ENCODE measurements at regions not wholly inside any gene's neighbourhood (a gene's known extent, or its start where the extent isn't known, plus 50 kb on each side); places are given as distances from the start of the nearest gene placed in this dataset.

DNA sequence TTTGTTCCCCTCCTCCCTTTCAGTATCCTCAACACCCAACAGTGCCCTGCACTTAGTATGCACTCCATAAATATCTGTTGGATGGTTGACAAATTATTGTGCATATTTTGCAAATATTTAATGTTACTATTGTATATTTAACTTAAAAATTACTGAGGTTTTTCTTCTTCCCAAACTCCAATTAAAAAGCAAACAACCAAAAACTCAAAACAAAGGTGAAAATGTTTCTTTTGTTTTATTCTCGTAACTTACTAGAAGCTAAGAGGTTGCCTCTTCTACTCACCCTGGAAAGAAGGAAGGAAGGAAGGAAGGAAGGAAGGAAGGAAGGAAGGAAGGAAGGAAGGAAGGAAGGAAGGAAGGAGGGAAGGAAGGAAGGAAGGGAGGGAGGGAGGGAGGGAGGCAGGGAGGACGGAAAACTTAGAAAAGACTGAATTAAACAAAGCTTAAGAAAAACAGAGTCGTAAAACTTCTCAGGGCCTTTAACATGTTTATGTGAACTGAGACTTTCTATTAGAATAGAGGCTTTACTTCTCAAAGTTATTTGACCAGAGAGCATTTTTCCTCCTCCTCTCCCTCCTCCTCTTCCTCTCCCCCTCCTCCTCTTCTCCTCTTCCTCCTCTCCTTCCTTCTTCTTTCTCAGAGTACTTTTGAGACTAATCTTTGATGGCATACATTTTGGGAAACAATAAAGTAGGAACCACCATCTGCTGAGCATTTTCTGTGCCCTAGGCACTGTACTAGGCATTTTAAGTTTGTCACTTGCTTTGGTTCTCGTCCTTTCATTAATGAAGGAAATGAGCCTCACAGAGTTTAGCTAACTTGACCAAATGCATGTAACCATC is 396.6 kb upstream of the WWC1 start:
- no peak for DNase-seq

DNA sequence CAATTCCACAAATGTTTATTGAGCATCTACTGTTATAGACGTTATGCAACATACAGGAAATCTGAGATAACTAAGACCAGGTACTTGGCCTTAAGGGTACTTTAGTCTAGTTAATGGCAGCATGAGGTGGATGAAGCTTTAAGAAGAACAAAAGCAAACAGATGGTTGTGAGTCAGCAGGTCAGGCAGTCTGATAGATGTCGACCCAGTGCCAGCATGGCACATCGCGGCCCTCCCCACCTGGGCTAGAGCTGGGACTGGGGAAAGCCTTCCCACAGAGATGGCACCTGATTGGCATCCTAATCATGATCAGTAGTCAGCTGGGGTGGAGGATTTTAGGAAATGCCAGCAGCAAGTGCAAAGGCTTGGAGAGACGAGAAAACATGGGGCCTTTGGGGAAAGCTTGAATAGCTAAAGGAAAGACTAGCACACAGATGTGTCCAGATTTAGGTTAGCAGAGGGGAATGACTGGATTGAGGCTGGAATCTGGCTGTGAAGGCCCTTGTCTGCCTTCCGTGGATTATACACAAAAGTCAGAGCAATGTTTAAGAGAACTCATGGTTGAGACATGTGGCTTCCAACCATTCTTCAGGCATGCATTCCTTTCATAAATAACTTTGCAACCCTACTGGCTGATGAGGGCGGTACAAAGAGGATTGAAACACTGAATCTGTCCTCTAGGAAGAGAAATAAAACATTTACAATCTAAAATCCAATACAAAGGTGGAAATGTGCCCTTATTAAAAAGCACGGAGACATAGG is 395.4 kb upstream of the WWC1 start:
- DNase-seq: no peak

DNA sequence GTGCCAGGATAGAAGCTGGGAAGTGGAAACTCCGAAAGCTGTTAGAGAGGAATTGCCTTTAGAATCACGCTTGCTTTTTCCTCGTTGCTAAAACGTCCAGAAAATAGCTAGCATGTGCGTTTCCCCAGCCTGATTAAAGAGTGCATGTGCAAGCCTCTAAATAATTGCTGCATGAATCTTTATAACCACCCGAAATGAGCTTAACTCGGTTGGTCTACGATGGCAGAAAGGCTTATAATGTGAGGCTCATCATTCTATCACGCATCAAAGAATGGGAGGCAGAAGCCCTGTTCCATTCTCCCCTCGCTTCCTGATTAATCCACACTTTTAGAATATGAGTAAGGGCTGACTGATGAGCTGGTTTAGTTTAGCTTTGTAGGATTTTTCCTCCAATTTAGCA is 394.6 kb upstream of the WWC1 start:
- no peak for DNase-seq

DNA sequence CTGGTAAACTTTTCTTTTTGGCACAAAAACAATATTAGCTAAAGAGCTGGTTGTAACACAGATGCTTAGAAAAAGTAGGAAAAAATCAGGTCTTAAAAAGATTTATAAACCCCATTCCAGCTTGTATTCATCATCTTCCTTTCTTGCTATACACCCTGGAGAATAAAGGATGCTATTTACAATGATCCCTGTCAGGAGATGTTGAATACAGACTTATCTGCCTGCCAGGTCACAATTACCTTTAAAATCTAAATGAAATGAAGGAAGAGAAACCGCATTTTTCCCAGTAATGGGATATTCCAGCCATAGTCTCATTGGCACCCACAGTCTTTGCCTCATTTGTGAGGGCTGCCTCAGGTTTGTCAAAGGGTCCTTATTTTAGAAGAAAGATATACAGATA is 394.1 kb upstream of the WWC1 start:
- no peak for DNase-seq

DNA sequence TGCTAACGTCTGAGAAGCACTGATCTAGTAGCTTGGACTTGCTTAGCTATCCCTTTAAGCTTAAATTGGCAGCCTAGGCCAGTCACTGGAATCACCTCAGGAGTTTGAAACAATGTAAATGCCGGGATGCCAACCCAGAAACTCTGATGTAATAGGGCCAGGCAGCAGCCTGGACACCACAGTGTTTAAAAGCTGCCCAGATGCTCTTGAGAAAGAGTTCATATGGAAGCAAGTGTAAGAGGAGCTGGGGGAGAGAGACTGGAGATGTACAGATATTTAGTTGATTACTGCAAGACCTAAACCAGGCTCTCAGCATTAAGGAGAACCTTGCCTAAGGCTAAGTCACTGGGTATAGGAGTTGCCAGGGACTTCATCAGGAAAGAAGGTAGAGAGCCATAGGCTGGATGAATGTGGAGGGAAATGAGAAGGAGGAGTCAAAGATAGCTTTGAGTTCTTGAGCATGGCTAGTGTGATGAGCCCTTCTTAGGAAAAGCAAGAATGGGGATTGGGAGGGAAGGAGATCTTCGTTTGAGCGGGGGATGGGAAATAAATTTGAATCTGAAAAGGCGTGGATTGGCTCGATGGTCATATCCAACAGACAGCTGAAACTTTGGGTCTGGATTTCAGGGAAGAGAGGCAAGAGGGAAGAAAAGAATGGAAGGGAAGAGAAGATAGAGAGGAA is 392.9 kb upstream of the WWC1 start:
- no peak for DNase-seq

DNA sequence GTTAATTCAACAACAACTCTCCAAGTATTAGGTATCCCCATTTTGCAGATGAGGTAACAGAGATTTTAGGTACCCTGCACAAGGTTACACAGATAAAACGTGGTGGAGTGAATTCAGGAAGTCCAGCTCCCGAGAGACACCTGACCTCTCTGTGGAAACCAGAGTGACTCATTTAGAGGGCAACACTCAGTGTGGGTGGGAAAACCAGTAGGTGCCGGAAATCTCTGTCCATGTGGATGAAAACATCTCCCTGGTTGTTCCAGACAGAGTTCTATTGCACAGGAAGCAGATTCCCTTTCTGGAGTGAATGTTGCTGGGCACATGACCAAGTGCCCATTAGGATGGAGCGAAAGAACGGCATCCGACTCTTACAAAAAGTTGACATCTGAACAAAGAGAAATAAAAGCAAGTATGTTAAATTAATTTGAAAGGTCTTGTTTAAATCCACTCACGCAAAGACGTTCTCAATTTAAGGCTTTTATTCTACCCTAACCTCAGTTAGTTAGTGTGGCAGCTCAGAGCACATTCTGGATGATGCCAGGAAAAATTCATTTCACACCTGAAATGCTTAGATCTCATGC is 391.9 kb upstream of the WWC1 start:
- DNase-seq: no peak

DNA sequence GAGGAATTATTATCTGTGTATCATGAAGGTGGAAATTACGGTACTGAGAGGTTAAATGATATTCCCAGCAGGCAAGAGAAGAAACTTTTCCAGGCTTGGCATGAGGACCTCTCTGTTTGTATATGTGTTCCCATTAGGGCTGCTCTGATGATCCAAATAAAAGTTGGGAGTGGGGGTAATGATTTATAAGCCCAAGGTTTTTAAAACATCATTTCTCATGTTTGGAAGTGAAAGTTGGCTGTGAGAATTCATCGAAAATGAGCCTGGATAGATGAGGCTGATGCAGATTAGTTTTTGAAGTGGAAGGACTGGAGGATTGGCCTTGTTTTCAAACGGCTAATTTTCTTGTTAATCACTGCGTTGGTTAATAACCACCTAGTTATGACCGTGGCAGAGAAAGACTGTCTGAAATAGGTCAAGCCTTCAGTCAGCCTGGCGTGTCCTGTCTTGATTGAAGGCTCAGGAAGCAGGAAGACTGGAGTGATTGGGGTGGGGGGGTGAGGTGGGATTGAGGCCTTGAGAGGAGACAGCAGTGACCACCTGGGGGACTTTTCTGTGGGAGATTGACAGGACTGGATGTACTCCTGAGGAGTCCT is 391.0 kb upstream of the WWC1 start:
- no peak for DNase-seq

DNA sequence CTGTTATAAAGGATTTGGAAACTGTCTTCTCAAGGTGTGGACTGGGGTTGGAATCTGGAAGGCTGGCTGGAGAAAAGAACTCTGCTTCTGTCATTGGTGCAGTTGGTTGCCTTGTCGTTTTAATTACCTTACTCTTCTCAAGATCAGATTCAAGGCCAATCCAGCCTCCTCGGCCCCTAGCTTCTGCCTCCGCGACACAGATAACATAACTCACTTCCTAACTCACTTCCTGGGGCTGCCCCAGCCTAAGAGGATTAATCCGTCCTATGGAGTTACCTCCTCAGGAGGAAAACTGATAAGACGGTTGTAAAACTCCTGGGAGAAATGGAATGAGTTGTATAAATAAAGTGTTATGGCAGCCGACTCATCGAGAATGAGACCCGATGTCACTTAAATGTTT is 389.1 kb upstream of the WWC1 start:
- DNase-seq: no peak

DNA sequence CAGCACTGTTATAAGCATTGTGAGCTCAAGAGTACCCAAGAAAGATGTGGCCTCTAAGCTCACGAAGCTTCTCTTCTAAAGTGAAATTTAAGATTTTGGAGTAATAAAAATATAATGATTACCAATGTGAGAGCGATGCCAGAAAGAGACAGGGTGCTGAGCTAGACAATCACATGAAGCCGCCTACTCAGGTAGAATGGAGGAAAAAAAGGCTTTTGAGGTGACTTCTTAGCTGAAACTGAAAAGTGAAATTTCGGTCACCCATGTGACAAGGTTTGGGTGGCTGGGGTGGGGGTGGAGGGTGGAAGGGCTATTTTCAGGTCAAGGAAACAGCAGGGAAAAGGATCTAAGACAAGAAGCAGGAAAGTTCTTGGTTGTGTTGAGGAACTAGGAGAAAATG is 388.2 kb upstream of the WWC1 start:
- no peak for DNase-seq

DNA sequence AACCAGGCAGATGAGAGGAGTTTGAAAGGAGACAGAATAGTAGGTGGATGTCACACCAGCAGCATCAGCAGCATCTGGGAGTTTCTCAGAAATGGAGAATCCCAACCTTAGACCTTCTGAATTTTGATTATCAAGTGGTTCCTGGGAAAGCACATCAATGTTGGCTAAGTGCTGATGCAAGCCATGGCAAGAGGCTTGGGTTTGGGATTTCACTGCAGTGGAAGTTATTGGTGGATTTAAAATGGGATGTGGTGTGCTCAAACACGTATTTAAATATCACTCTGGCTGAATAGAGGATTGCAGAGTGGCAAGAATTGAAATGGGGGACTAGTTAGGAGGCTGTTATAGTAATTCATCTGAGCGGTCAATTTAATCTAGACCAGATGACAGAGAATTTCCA is 387.8 kb upstream of the WWC1 start:
- DNase-seq: no peak

DNA sequence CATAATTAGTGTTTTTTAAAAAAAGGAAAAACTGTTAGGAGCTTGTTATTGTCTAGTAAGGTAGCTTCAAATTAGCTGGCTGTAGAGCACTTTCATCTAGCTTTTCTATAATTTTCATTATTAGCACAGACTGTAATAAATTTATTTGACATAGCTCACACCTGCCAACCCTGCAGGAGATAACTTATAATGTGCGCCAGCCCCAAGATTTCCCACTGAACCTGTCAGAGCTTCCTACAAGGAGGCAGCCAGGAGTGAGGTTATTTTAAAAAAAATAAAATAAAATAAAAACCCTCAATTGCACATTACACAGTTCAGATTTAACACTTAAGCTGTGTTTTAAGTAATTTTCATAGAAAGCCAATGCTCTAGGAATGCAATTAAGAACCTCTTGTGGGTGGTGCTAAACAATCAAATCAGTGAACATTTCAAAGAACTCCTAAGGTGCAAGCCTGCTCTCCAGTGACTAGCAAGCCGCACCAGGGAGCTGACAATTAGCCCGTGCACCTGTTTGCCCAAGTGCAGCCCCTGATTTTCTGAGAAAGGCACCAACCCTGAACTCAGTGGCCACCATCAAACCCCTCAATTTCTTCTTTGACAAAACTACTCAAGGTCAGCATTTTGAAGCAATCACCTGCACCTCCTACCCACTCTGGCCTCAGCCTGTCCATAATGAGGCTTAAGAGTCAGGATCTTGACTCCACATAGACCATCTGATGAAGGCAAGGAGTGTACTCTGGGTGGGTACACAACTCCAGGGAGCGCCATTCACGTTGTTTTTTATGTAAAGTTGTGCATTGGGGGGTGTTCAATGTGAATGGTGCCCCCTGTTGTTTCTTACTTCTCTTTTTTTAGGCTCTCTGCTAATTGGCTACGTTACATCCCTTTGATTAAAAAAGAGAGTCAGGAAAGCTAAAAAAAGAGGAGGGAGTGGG is 385.3 kb upstream of the WWC1 start:
- DNase-seq: no peak

DNA sequence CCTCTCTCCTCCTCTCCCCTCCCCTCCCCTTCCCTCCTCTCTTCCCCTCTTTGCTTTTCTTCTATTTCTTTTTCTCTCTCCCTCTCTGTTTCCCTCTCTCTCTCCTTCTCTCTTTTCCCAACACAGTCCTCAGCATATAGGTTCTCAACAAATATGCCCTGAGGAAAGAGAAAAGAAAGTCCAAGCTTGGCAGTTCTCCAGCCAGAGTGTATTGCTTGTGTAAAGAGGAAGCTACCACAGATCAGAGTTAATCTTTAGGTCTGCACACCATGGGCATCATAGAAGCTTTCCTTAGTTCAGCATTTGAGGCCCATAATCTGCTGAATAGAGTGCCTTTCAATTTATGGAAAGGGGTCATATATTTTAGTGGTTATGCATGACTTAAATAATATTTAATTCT is 382.8 kb upstream of the WWC1 start:
- no peak for DNase-seq

DNA sequence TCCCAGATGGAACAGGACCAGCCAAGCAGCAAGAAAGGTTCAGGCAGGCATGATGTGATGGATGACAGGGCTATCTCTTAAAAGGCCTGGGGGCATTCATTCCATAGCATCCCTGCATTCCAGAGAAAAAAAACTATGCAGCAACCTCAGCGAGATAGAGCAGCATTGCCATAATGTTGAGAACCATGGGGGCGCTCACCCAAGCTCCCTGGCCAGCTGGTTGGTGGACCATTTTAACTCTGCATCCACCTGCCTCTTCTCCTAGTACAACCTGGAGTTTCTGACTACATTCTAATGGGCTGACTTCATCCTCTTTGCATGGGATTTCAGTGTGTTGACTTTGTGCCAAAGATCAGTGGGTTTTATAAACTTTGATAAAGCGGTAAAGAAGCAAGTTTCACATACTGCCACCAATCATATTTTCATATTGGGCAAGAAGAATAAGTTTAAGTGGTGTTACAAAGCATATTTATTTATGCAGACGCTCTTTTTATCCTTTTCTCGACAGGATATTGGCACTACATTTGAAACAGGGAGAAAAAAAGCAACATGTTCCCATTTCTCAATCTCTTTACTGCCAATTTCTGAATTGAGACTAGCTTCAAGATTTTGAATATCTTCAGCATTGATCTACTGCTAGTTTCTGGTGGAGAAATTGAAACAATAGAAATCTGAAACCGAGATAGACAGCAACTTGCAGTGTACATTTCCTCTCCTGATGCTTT is 378.3 kb upstream of the WWC1 start:
- no peak for DNase-seq

DNA sequence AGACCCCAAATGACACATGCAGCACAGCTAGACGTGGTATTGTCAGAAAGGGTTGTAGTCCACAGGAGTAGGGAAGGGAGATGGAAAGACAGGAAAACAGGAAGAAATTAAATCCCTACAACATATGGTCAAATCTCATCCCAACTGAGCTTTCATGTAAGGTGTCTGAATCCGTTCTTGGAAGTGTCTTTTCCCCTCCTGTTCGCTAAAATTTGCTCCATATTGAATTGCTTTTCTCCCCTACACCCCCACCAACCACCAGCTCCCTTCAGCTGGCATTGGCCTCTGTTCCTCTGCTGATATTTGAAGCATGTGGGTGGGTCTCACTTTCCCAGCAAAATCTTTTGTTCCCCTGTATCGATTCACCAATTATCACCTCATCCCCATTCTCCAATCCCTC is 376.2 kb upstream of the WWC1 start:
- DNase-seq: no peak

DNA sequence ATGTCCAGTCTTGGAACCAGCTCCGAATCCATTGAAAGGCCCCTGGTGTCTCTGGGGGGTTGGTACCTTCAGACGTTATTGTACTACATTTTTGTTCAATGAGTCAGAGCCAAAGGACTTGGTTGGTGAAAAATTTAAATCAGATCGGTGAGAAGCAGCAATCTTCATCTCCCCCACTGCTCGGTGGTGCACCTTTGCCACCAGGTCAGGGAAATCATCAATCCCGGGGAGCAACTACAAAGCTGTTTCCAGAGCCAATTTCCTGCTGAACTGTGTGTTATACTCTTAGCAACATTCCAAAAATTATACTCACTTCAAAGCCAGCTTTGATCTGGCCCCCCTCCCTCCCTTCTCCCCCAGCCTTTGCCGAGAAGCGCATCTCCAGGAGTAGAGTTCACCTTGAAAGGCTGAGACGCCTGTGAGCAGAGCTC is 375.2 kb upstream of the WWC1 start:
- no peak for DNase-seq

DNA sequence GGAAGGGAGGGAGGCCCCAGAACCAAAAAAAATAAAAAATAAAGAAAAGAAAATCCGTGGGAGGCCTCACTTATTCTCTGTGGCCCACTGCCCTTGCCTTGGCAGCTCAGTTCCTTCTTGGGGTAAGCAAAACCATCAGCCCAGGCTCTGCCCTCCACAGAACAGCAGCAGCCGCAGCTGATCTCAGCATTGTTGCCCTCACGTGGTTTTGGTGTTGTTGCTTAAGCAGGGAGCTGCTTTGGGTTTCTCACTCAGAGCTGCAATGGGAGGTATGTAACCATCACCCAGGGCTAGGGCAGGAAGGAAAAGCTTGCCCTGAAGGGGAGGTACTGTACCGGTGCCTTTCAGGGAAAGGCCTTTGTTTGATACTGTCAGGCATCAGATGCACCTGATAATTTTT is 374.7 kb upstream of the WWC1 start:
- DNase-seq: no peak

DNA sequence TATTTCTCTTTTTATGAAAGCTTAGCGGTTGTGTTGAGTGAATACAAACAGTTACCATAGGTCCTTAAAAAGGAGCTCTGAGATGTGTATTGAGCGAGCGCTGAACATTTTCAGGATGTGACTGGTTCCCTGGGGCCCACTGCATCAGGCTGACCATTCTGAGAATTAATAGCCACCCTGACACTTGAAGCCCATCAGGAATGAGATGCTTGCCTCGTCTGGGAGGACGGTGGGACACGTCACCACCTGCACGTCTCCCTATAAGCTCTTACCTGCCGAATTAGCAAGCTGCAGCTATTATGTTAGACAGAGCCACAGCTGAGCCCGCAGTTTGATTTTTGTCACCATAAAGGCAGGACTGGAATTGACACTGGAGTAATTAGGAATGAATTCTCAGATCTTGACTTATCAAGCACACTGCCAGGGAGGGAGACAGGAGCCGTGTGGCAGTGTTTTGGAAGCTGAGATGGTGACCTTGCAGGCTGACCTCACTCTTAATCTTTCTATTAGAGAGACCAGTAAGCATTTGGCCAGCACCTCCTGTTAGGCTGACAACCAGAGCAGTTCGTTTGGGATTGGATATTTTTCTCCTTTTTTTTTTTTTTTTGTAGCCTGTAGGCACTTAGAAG is 373.1 kb upstream of the WWC1 start:
- DNase-seq: no peak

DNA sequence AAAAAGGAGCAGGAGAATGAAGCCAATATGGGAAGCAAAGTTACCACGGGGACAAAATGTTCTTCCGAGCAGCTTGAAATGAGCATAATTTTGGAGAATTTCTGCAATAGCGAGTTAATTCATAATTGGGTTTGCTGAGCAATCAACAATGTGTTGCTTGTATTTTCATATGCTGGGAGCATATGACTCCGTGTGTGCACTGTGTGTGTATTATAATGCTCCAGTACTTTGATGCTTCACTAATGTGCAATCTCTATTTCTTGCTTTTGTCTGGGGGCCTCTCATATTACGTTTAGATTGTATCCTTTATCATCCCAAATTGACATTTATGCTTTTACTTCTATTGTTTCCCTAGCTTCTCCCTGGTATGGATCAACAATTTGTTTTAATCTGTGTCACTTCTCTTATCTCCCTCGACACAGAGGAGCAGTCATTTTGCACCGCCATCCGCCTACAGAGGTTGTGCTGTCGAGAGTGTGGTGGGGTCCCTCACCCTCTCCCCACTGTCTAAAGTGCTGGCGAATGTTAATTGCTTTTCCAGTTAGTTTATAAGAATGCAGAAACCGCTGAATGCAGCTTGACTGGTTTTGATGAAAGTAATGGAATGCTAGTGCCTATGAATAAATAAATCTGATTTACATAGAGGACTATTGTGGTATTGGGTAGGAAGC is 372.5 kb upstream of the WWC1 start:
- DNase-seq: no peak

DNA sequence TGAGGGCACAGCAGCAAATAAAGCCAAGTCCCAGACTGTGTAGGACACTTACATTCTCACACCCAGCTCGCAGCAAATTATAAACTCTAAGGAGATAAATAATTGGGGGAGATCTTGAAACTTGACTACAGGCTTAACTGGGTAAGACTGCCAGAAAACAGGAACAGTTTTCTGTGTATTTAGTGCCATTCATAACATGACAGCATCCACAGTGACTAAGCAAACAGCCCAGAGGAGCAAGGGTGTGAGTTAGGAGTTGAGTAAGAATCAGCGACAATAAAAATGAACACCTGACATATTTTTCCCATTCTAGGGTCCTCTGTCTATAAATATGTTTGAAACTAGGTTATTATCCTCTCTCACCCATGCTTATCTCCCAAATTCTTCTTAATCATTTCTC is 370.9 kb upstream of the WWC1 start:
- no peak for DNase-seq

DNA sequence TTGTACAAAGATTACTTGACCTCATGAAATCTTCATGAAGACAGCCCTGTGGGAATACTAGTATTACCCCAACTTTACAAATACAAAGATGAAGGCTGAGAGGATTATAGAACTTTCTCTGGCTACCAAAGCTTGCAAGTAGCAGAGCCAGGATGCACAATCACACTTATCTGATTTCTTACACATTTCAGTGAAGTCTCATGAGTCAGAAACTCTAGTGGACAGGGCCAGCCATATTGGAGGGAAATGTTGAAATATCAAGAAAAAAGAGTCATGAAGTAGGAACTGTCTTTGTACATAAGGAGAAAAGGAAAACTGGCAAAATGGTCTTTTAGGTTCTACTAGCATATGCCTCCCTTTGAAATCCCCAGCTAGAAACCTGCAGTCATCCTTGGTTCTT is 369.6 kb upstream of the WWC1 start:
- DNase-seq: no peak

Measured in bone marrow (tissue), 2 donors.